ENCODE measurements at regions not wholly inside any gene's neighbourhood (a gene's known extent, or its start where the extent isn't known, plus 50 kb on each side); places are given as distances from the start of the nearest gene placed in this dataset.

DNA sequence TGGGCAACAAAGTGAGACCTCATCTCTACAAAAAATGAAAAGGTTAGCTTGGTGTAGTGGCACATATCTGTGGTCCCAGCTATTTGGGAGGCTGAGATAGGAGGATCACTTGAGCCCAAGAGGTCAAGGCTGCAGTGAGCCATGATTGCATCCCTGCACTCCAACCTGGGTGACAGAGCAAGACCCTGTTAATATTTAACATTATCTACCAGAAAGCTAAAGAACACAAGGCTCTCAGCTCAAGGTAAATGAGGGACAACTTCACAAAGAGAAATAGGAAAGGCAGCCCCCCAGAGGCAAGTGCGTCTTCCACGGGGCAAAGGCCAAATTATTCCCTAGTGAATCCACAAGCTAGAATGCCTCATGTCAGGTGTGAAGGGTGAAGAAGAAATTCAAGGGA lies 109.6 kb upstream of the PFKP start:
- POLR2A ChIA-PET, result no interaction called here
- CTCF ChIA-PET, result no interaction called here
- no peak overlapping the region for H3K4me3 ChIP-seq (ENCODE audit: low read depth, low read length)
- no peaks in the 10 kb centered on the region for H3K36me3 ChIP-seq (ENCODE audit: control insufficient read depth in 2 of 2, insufficient read depth in 1 of 2, low read length in 2 of 2)
- TF ChIP-seq ZNF10 (tag by site-specific recombination; IDR thresholded peaks at IDR 0.05) (no peak), ZBTB17 (tag by site-specific recombination; IDR thresholded peaks at IDR 0.05) (no peak), ZBTB1 (tag by site-specific recombination; IDR thresholded peaks at IDR 0.05) (no peak), ZNF792 (tag by site-specific recombination; IDR thresholded peaks at IDR 0.05) (no peak), ZNF530 (tag by site-specific recombination; IDR thresholded peaks at IDR 0.05; ENCODE audit: low read depth) (no peak), SALL2 (tag by site-specific recombination; IDR thresholded peaks at IDR 0.05; ENCODE audit: borderline replicate concordance) (no peak), ZNF394 (tag by site-specific recombination; IDR thresholded peaks at IDR 0.05; ENCODE audit: borderline replicate concordance) (no peak), MYNN (tag by site-specific recombination; IDR thresholded peaks at IDR 0.05; ENCODE audit: borderline replicate concordance) (no peak), KLF10 (tag by site-specific recombination; IDR thresholded peaks at IDR 0.05) (no peak)
- TF ChIP-seq, protein P1, sequence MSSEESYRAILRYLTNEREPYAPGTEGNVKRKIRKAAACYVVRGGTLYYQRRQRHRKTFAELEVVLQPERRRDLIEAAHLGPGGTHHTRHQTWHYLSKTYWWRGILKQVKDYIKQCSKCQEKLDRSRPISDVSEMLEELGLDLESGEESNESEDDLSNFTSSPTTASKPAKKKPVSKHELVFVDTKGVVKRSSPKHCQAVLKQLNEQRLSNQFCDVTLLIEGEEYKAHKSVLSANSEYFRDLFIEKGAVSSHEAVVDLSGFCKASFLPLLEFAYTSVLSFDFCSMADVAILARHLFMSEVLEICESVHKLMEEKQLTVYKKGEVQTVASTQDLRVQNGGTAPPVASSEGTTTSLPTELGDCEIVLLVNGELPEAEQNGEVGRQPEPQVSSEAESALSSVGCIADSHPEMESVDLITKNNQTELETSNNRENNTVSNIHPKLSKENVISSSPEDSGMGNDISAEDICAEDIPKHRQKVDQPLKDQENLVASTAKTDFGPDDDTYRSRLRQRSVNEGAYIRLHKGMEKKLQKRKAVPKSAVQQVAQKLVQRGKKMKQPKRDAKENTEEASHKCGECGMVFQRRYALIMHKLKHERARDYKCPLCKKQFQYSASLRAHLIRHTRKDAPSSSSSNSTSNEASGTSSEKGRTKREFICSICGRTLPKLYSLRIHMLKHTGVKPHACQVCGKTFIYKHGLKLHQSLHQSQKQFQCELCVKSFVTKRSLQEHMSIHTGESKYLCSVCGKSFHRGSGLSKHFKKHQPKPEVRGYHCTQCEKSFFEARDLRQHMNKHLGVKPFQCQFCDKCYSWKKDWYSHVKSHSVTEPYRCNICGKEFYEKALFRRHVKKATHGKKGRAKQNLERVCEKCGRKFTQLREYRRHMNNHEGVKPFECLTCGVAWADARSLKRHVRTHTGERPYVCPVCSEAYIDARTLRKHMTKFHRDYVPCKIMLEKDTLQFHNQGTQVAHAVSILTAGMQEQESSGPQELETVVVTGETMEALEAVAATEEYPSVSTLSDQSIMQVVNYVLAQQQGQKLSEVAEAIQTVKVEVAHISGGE (tag by site-specific recombination; conservative IDR thresholded peaks at IDR 0.05; ENCODE audit: low read depth), result no peak
- TF ChIP-seq, protein P2, sequence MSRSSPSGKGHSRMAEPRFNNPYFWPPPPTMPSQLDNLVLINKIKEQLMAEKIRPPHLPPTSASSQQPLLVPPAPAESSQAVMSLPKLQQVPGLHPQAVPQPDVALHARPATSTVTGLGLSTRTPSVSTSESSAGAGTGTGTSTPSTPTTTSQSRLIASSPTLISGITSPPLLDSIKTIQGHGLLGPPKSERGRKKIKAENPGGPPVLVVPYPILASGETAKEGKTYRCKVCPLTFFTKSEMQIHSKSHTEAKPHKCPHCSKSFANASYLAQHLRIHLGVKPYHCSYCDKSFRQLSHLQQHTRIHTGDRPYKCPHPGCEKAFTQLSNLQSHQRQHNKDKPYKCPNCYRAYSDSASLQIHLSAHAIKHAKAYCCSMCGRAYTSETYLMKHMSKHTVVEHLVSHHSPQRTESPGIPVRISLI (tag by site-specific recombination; IDR thresholded peaks at IDR 0.05), result no peak
- H3K9me3 ChIP-seq (ENCODE audit: control insufficient read depth, insufficient read depth, low read depth, low read length), result no peaks in the 10 kb centered on the region
- H3K4me1 ChIP-seq (ENCODE audit: control insufficient read depth, insufficient read depth, low read length), result no peaks in the 10 kb centered on the region
- no peak overlapping the region for H3K27ac ChIP-seq (ENCODE audit: extremely low read depth, low read depth, low read length)

DNA sequence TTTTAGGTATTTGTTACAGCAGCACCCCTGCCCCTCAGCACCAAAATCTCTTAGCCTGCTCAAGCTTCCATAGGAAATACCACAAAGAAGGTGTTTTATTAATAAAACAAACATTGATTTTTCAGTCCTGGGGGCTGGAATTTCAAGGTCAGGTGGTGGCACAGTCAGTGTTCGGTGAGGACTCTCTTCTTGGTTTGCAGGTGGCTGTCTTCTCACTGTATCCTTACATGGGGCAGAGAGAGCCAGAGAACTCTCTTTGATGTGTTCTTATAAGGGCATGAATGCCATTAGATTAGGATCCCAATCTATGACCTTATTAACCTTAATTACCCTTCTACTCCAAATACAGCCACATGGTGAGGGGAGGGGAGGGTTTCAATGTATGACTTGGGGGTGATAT lies 112.3 kb upstream of the PFKP start:
- no peak overlapping the region for H3K4me3 ChIP-seq (ENCODE audit: low read depth, low read length)
- TF ChIP-seq ZNF560 (tag by site-specific recombination; IDR thresholded peaks at IDR 0.05; ENCODE audit: borderline replicate concordance) (no peak), ZNF521 (tag by site-specific recombination; IDR thresholded peaks at IDR 0.05) (no peak), ZNF548 (tag by site-specific recombination; IDR thresholded peaks at IDR 0.05) (no peak), ZNF776 (tag by site-specific recombination; IDR thresholded peaks at IDR 0.05; ENCODE audit: borderline replicate concordance) (no peak)
- TF ChIP-seq, protein P3, sequence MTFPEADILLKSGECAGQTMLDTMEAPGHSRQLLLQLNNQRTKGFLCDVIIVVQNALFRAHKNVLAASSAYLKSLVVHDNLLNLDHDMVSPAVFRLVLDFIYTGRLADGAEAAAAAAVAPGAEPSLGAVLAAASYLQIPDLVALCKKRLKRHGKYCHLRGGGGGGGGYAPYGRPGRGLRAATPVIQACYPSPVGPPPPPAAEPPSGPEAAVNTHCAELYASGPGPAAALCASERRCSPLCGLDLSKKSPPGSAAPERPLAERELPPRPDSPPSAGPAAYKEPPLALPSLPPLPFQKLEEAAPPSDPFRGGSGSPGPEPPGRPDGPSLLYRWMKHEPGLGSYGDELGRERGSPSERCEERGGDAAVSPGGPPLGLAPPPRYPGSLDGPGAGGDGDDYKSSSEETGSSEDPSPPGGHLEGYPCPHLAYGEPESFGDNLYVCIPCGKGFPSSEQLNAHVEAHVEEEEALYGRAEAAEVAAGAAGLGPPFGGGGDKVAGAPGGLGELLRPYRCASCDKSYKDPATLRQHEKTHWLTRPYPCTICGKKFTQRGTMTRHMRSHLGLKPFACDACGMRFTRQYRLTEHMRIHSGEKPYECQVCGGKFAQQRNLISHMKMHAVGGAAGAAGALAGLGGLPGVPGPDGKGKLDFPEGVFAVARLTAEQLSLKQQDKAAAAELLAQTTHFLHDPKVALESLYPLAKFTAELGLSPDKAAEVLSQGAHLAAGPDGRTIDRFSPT (tag by site-specific recombination; IDR thresholded peaks at IDR 0.05), result no peak
- POLR2A ChIA-PET, result no interaction called here
- no peak overlapping the region for H3K27ac ChIP-seq (ENCODE audit: extremely low read depth, low read depth, low read length)
- CTCF ChIA-PET, result interaction anchor here (1.2 kb wide), 1 partner anchor 55 kb away, joined by 7 read pairs; no protein-coding TSS in a partner anchor
- H3K4me1 ChIP-seq (ENCODE audit: control insufficient read depth, insufficient read depth, low read length), result no peaks in the 10 kb centered on the region
- H3K9me3 ChIP-seq (ENCODE audit: control insufficient read depth, insufficient read depth, low read depth, low read length), result no peaks in the 10 kb centered on the region
- H3K36me3 ChIP-seq (ENCODE audit: control insufficient read depth in 2 of 2, insufficient read depth in 1 of 2, low read length in 2 of 2), result no peaks in the 10 kb centered on the region
